Endodermal cell (in vitro differentiated cells): ENCODE measurements at regions not wholly inside any gene's neighbourhood (a gene's known extent, or its start where the extent isn't known, plus 50 kb on each side); places are given as distances from the start of the nearest gene placed in this dataset.

ENCODE experiments used
- DNase-seq: peaks from one replicate; pipeline ENCODE4 v3.0.0-alpha.2; 2017
- H3K27ac ChIP-seq: 2 replicates; pipeline ENCODE4 v1.5.1; 2013; ENCODE audit warnings: mild to moderate bottlenecking, low read depth, low read length, moderate library complexity
- H3K27me3 ChIP-seq: 2 replicates; pipeline ENCODE4 v1.6.1; 2013; ENCODE audit warnings: mild to moderate bottlenecking, low read length, moderate library complexity; ENCODE audit not compliant: insufficient read depth, control insufficient read depth, poor library complexity, severe bottlenecking
- H3K36me3 ChIP-seq: 2 replicates; pipeline ENCODE4 v1.7.0; 2013; ENCODE audit warnings: mild to moderate bottlenecking, low read length, moderate library complexity; ENCODE audit not compliant: control insufficient read depth, insufficient read depth
- H3K4me1 ChIP-seq: one replicate; pipeline ENCODE4 v1.7.0; 2013; ENCODE audit warnings: low read length; ENCODE audit not compliant: control insufficient read depth, insufficient read depth
- H3K4me3 ChIP-seq: 2 replicates; pipeline ENCODE4 v1.5.1; 2013; ENCODE audit warnings: mild to moderate bottlenecking, low read length, moderate library complexity
- H3K9ac ChIP-seq: 2 replicates; pipeline ENCODE4 v1.6.1; 2013; ENCODE audit warnings: mild to moderate bottlenecking, low read length, moderate library complexity; ENCODE audit not compliant: poor library complexity, severe bottlenecking; ENCODE audit errors: extremely low read depth
- H3K9me3 ChIP-seq: 2 replicates; pipeline ENCODE4 v1.6.1; 2013; ENCODE audit warnings: mild to moderate bottlenecking, low read length, moderate library complexity; ENCODE audit not compliant: control insufficient read depth
- H3K27ac Mint-ChIP-seq: 2 replicates; pipeline ENCODE4 v1.8.0; 2020; ENCODE audit warnings: mixed read lengths
- H3K27me3 Mint-ChIP-seq: 2 replicates; pipeline ENCODE4 v1.8.0; 2021; ENCODE audit warnings: mild to moderate bottlenecking, mixed read lengths; ENCODE audit not compliant: insufficient read depth
- H3K36me3 Mint-ChIP-seq: 2 replicates; pipeline ENCODE4 v1.8.0; 2020; ENCODE audit warnings: low read depth, mixed read lengths
- H3K4me1 Mint-ChIP-seq: 2 replicates; pipeline ENCODE4 v1.8.0; 2020; ENCODE audit warnings: mixed read lengths
- H3K4me3 Mint-ChIP-seq: 2 replicates; pipeline ENCODE4 v1.8.0; 2020; ENCODE audit warnings: mild to moderate bottlenecking, moderate library complexity, mixed read lengths
- H3K9me3 Mint-ChIP-seq: 2 replicates; pipeline ENCODE4 v1.8.0; 2020; ENCODE audit warnings: mild to moderate bottlenecking, mixed read lengths
- WGBS, 2 experiments: methylation state at CpG; one replicate each; pipeline versions ENCODE4 v1.1.5 to v1.1.7; 2013; ENCODE audit warnings: missing lambda C conversion rate in 2 of 2, mixed read lengths in 1 of 2; ENCODE audit not compliant: insufficient coverage in 1 of 2, insufficient read length in 1 of 2; 5-methylcytosine and 5-hydroxymethylcytosine counted together
- TF ChIP-seq, protein P1 (sequence below): fragments of 200-600 bp; sonication (generic); conservative IDR thresholded peaks from 2 replicates; pipeline ENCODE4 v1.5.0; 2021; ENCODE audit warnings: antibody characterized with exemption, mild to moderate bottlenecking

DNA sequence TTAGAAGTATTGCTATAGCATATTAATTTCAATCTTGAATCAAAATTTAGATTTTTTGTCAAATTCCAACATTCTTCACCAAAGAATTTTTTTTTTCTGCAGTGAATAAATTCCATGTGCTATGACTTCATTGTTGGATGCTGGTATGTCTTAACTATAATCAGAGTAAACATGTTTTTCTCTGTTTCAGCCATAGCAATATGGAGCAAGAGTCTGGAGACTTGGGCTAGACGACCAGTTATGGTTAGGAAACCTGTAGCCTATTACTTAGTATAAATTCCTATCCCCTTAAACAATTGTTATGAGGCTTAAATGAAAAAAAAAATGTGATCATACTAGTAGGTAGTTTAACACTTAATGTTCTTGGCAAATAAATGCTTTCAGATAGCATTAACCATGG lies 431.9 kb upstream of the FRG2C start:
- H3K9me3 ChIP-seq, result no peaks in the 10 kb centered on the region
- H3K36me3 ChIP-seq, result no peaks in the 10 kb centered on the region
- H3K4me1 ChIP-seq, result no peaks in the 10 kb centered on the region
- Mint-ChIP-seq H3K36me3 (no peaks in the 10 kb centered on the region), H3K9me3 (no peaks in the 10 kb centered on the region), H3K27me3 (no peaks in the 10 kb centered on the region), H3K27ac (no peak overlapping the region), H3K4me3 (no peak overlapping the region), H3K4me1 (peaks cover 4% of the 10 kb centered on the region)
- 78% methylated on average over 1 of the region's 1 CpG; no CpG with 5 or more reads in 1 of the 2 experiments for WGBS, 2 experiments
- H3K4me3 ChIP-seq, result no peak overlapping the region
- no peak overlapping the region for H3K9ac ChIP-seq
- DNase-seq, result no peak
- no peak overlapping the region for H3K27ac ChIP-seq
- TF ChIP-seq, protein P1, sequence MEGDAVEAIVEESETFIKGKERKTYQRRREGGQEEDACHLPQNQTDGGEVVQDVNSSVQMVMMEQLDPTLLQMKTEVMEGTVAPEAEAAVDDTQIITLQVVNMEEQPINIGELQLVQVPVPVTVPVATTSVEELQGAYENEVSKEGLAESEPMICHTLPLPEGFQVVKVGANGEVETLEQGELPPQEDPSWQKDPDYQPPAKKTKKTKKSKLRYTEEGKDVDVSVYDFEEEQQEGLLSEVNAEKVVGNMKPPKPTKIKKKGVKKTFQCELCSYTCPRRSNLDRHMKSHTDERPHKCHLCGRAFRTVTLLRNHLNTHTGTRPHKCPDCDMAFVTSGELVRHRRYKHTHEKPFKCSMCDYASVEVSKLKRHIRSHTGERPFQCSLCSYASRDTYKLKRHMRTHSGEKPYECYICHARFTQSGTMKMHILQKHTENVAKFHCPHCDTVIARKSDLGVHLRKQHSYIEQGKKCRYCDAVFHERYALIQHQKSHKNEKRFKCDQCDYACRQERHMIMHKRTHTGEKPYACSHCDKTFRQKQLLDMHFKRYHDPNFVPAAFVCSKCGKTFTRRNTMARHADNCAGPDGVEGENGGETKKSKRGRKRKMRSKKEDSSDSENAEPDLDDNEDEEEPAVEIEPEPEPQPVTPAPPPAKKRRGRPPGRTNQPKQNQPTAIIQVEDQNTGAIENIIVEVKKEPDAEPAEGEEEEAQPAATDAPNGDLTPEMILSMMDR, result no peak
- no peaks in the 10 kb centered on the region for H3K27me3 ChIP-seq

GRCh38 chr3:75235631-75236030 lies 428.5 kb upstream of the FRG2C start:
- H3K36me3 ChIP-seq, result no peaks in the 10 kb centered on the region
- no peaks in the 10 kb centered on the region for H3K36me3 Mint-ChIP-seq
- H3K9me3 Mint-ChIP-seq, result no peaks in the 10 kb centered on the region
- no peak overlapping the region for H3K27ac ChIP-seq
- peaks cover 2% of the 10 kb centered on the region for H3K4me1 Mint-ChIP-seq
- no peak overlapping the region for H3K4me3 ChIP-seq
- TF ChIP-seq, protein P1, result no peak
- no peaks in the 10 kb centered on the region for H3K4me1 ChIP-seq
- no peak for DNase-seq
- no peaks in the 10 kb centered on the region for H3K9me3 ChIP-seq
- no peaks in the 10 kb centered on the region for H3K27me3 ChIP-seq
- no peaks in the 10 kb centered on the region for H3K27me3 Mint-ChIP-seq
- H3K4me3 Mint-ChIP-seq, result no peak overlapping the region
- H3K27ac Mint-ChIP-seq, result no peak overlapping the region
- no peak overlapping the region for H3K9ac ChIP-seq
- 93 to 96% methylated on average over 3 to 4 of the region's 4 CpGs for WGBS, 2 experiments

- Mint-ChIP-seq H3K36me3 (no peaks in the 10 kb centered on the region), H3K4me1 (peaks cover 2% of the 10 kb centered on the region), H3K9me3 (no peaks in the 10 kb centered on the region), H3K27me3 (no peaks in the 10 kb centered on the region), H3K4me3 (no peak overlapping the region), H3K27ac (no peak overlapping the region)
- Histone ChIP-seq H3K27ac (no peak overlapping the region), H3K9me3 (no peaks in the 10 kb centered on the region), H3K9ac (no peak overlapping the region), H3K36me3 (no peaks in the 10 kb centered on the region), H3K27me3 (no peaks in the 10 kb centered on the region), H3K4me1 (no peaks in the 10 kb centered on the region), H3K4me3 (no peak overlapping the region)
- WGBS, 2 experiments, result 78% methylated on average over 1 of the region's 1 CpG; no CpG with 5 or more reads in 1 of the 2 experiments
- no peak for DNase-seq
- TF ChIP-seq, protein P1, result no peak
Measured at GRCh38 chr3:75237053-75237452, 427.1 kb upstream of the FRG2C start.
